HepG2 (cell line): ENCODE measurements at regions not wholly inside any gene's neighbourhood (a gene's known extent, or its start where the extent isn't known, plus 50 kb on each side); places are given as distances from the start of the nearest gene placed in this dataset.
A peak's percentile ranks its signal among the peaks of the same experiment; 100 is the strongest.

ENCODE experiments used
- ATAC-seq: fragments of 200-7000 bp; cut with Tn5 transposase; 3 replicates; pipeline ENCODE4 v1.9.1; 2020; ENCODE audit warnings: mild to moderate bottlenecking, moderate library complexity
- BruUV-seq: library from RNA; stranded (reverse); fragments of 400-500 nt; replicated peaks from 2 replicates; lab custom pipeline; 2021; lab: Mats Ljungman, UMichigan
- CTCF ChIA-PET: fragments of 300-600 bp; formaldehyde crosslinking; extraction: SDS; loops from one replicate; lab custom pipeline; 2021; ENCODE audit warnings: low total read pairs, inconsistent platforms, low intra/inter-chr PET ratio; lab: Yijun Ruan, JAX
- POLR2A ChIA-PET: fragments of 350-600 bp; sonication (Branson Sonifier 250); formaldehyde crosslinking; loops from one replicate; lab custom pipeline; 2020; ENCODE audit warnings: antibody characterized with exemption, inconsistent platforms; lab: Yijun Ruan, JAX
- DNase-seq: peaks from one replicate; pipeline ENCODE4 v3.0.0-alpha.2; 2015; ENCODE audit warnings: low spot score
- FAIRE-seq: peaks from 3 replicates; lab custom pipeline; 2011; peaks lifted over from hg19 to GRCh38; lab: Jason Lieb, UNC
- H2AFZ ChIP-seq: one replicate; pipeline ENCODE4 v1.6.1; 2011; ENCODE audit warnings: low read length, inconsistent platforms
- H3K27ac ChIP-seq: fragments of 300-600 bp; 3 replicates; pipeline ENCODE4 v1.8.0; 2011; ENCODE audit warnings: mixed run types, mild to moderate bottlenecking, mixed read lengths, low read length, inconsistent platforms; ENCODE audit not compliant: insufficient read depth; ENCODE audit errors: extremely low read length
- H3K27me3 ChIP-seq, 2 experiments: fragments of 200-600 bp in 1 of 2; 2 replicates in 1 of 2; 3 replicates in 1 of 2; pipeline versions ENCODE4 v1.6.0 to v1.8.0; 2011; ENCODE audit warnings: low read length in 2 of 2, mild to moderate bottlenecking in 2 of 2, moderate library complexity in 2 of 2, inconsistent platforms in 1 of 2; ENCODE audit not compliant: insufficient read depth in 2 of 2, control insufficient read depth in 1 of 2
- H3K36me3 ChIP-seq, 2 experiments: fragments of 200-600 bp in 1 of 2; replicated peaks in 1 of 2; 2 replicates in 1 of 2; 3 replicates in 1 of 2; pipeline versions ENCODE4 v1.5.1 to v1.8.0; 2011; ENCODE audit warnings: low read length in 2 of 2, inconsistent platforms in 1 of 2; ENCODE audit not compliant: insufficient read depth in 2 of 2, control insufficient read depth in 1 of 2
- H3K4me1 ChIP-seq: 2 replicates; pipeline ENCODE4 v1.5.1; 2012; ENCODE audit warnings: low read length, inconsistent platforms; ENCODE audit not compliant: insufficient read depth
- H3K4me2 ChIP-seq: 2 replicates; pipeline ENCODE4 v1.6.0; 2011; ENCODE audit warnings: low read depth, low read length, inconsistent platforms
- H3K4me3 ChIP-seq, 3 experiments: fragments of 200-600 bp in 1 of 3; sonication (generic), shearing (Covaris generic) in 1 of 3; replicated peaks in 1 of 3; 2 replicates each; pipeline ENCODE4 v1.5.1; 2011 to 2016; ENCODE audit warnings: low read length in 3 of 3, inconsistent platforms in 2 of 3, low read depth in 2 of 3, mild to moderate bottlenecking in 2 of 3, control low read depth in 1 of 3, mixed read lengths in 1 of 3; ENCODE audit not compliant: insufficient read depth in 1 of 3
- H3K79me2 ChIP-seq: one replicate; pipeline ENCODE4 v1.6.1; 2011; ENCODE audit warnings: low read length, inconsistent platforms; ENCODE audit not compliant: insufficient read depth
- H3K9ac ChIP-seq: 2 replicates; pipeline ENCODE4 v1.6.0; 2011; ENCODE audit warnings: mild to moderate bottlenecking, low read depth, low read length, inconsistent platforms; ENCODE audit not compliant: insufficient read depth
- H3K9me3 ChIP-seq: 2 replicates; pipeline ENCODE4 v1.5.1; 2012; ENCODE audit warnings: mild to moderate bottlenecking, low read length
- H4K20me1 ChIP-seq: 2 replicates; pipeline ENCODE4 v1.6.0; 2011; ENCODE audit warnings: inconsistent platforms, mild to moderate bottlenecking, low read length, moderate library complexity; ENCODE audit not compliant: insufficient read depth
- ATF7 ChIP-seq, 2 experiments: fragments of 450-650 bp in 1 of 2; sonication (generic) in 1 of 2; formaldehyde crosslinking in 1 of 2; IDR thresholded peaks; 2 replicates each; pipeline versions ENCODE4 v1.4.0 to v1.6.1; 2016 to 2020; ENCODE audit warnings: antibody characterized with exemption in 1 of 2, mild to moderate bottlenecking in 1 of 2, missing genetic modification reagents in 1 of 2
- CREB1 ChIP-seq, 2 experiments: fragments of 450-650 bp in 1 of 2; IDR thresholded peaks; 2 replicates each; pipeline ENCODE4 v1.6.1; 2016 to 2017; ENCODE audit warnings: control low read depth in 1 of 2, mild to moderate bottlenecking in 1 of 2, missing compliant biosample characterization in 1 of 2, missing genetic modification characterization in 1 of 2
- CSRNP2 ChIP-seq: sonication (generic); formaldehyde crosslinking; conservative IDR thresholded peaks from 2 replicates; pipeline ENCODE4 v1.8.0; 2022; ENCODE audit warnings: low read depth, missing genetic modification reagents
- ELF1 ChIP-seq: sonication (generic); formaldehyde crosslinking; IDR thresholded peaks from 2 replicates; pipeline ENCODE4 v1.4.0; 2020; ENCODE audit warnings: missing genetic modification reagents
- KDM6A ChIP-seq: IDR thresholded peaks from 2 replicates; pipeline ENCODE4 v1.6.1; 2016; ENCODE audit warnings: low read depth
- MBNL3 ChIP-seq: fragments of 250-450 bp; sonication (Bioruptor Pico); conservative IDR thresholded peaks from 2 replicates; pipeline ENCODE4 v1.8.0; 2022; ENCODE audit warnings: mild to moderate bottlenecking, inconsistent platforms
- NONO ChIP-seq, 2 experiments: fragments of 450-650 bp in 1 of 2; sonication (generic) in 1 of 2; formaldehyde crosslinking in 1 of 2; IDR thresholded peaks in 1 of 2; conservative IDR thresholded peaks in 1 of 2; 2 replicates each; pipeline versions ENCODE4 v1.6.1 to v1.8.0; 2017 to 2022; ENCODE audit warnings: mild to moderate bottlenecking in 1 of 2, missing genetic modification reagents in 1 of 2, moderate library complexity in 1 of 2
- TERF1 ChIP-seq: sonication (generic); formaldehyde crosslinking; IDR thresholded peaks from 2 replicates; pipeline ENCODE4 v1.8.0; 2022; ENCODE audit warnings: mild to moderate bottlenecking, missing genetic modification reagents, moderate library complexity
- ZNF674 ChIP-seq: sonication (generic); formaldehyde crosslinking; IDR thresholded peaks from 2 replicates; pipeline ENCODE4 v1.5.0; 2020; ENCODE audit warnings: low read depth, mild to moderate bottlenecking, missing genetic modification reagents
- WGBS: methylation state at CpG from one replicate; pipeline ENCODE4 v1.1.6; 2017; ENCODE audit warnings: low lambda C conversion rate; 5-methylcytosine and 5-hydroxymethylcytosine counted together
- in situ Hi-C: cut with HindIII; loops from 2 replicates; pipeline ENCODE4 v1.10.0; 2017; ENCODE audit warnings: low pct_unique_long_range_greater_than_20kb; ENCODE audit not compliant: extremely low pct_ligation_motif_present
- intact Hi-C: fragments of 100-400 bp; cut with micrococcal nuclease; formaldehyde crosslinking; loops from one replicate; pipeline ENCODE4 v1.10.0; 2022; ENCODE audit not compliant: unreplicated experiment
- TF ChIP-seq, protein P1 (sequence below): sonication (generic); formaldehyde crosslinking; IDR thresholded peaks from 2 replicates; pipeline ENCODE4 v1.8.1; 2023; ENCODE audit warnings: missing genetic modification reagents, inconsistent platforms, borderline replicate concordance
- TF ChIP-seq, protein P2 (sequence below): fragments of 450-650 bp; IDR thresholded peaks from 2 replicates; pipeline ENCODE4 v1.6.1; 2016

- in situ Hi-C loops: no loop called here
- ATAC-seq (no peak), DNase-seq (no peak), FAIRE-seq (no peak)
- Histone ChIP-seq H3K36me3 (no peaks in the 10 kb centered on the region), H3K9ac (no peak overlapping the region), H3K4me2 (no peak overlapping the region), H2AFZ (no peak overlapping the region), H3K79me2 (no peaks in the 10 kb centered on the region), H3K4me1 (no peaks in the 10 kb centered on the region), H3K27ac (no peak overlapping the region), H4K20me1 (no peaks in the 10 kb centered on the region), H3K9me3 (no peaks in the 10 kb centered on the region), H3K27me3 (peaks cover 0 to 2% of the 10 kb centered on the region in 2 experiments; a peak in 1 of 5 replicates), H3K4me3 (no peak overlapping the region)
- ChIA-PET CTCF (no interaction called here), POLR2A (no interaction called here)
- 0% methylated on average over 4 of the region's 4 CpGs for WGBS
- BruUV-seq: no TSS peak
- intact Hi-C loops: no loop called here
- TF ChIP-seq CREB1 (IDR thresholded peaks at IDR 0.05): peak; percentile 87
- no peak for TF ChIP-seq CREB1 (CRISPR knock-in tag; IDR thresholded peaks at IDR 0.05)
- TF ChIP-seq ATF7 (IDR thresholded peaks at IDR 0.05): peak; percentile 92
- no peak for TF ChIP-seq ATF7 (CRISPR knock-in tag; IDR thresholded peaks at IDR 0.05)
- TF ChIP-seq, protein P1, sequence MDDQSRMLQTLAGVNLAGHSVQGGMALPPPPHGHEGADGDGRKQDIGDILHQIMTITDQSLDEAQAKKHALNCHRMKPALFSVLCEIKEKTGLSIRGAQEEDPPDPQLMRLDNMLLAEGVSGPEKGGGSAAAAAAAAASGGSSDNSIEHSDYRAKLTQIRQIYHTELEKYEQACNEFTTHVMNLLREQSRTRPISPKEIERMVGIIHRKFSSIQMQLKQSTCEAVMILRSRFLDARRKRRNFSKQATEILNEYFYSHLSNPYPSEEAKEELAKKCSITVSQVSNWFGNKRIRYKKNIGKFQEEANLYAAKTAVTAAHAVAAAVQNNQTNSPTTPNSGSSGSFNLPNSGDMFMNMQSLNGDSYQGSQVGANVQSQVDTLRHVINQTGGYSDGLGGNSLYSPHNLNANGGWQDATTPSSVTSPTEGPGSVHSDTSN (CRISPR knock-in tag): no peak
Measured at GRCh38 chr3:24834442-24834841, 339.8 kb upstream of the THRB start.

GRCh38 chr3:24835510-24835909, 340.9 kb upstream of the THRB start:
- no peak for TF ChIP-seq CSRNP2 (CRISPR knock-in tag)
- TF ChIP-seq, protein P2, sequence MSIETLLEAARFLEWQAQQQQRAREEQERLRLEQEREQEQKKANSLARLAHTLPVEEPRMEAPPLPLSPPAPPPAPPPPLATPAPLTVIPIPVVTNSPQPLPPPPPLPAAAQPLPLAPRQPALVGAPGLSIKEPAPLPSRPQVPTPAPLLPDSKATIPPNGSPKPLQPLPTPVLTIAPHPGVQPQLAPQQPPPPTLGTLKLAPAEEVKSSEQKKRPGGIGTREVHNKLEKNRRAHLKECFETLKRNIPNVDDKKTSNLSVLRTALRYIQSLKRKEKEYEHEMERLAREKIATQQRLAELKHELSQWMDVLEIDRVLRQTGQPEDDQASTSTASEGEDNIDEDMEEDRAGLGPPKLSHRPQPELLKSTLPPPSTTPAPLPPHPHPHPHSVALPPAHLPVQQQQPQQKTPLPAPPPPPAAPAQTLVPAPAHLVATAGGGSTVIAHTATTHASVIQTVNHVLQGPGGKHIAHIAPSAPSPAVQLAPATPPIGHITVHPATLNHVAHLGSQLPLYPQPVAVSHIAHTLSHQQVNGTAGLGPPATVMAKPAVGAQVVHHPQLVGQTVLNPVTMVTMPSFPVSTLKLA: no peak
- no peak for TF ChIP-seq ZNF674 (CRISPR knock-in tag)
- TF ChIP-seq NONO (IDR thresholded peaks at IDR 0.05): no peak
- no peak for TF ChIP-seq NONO (CRISPR knock-in tag; conservative IDR thresholded peaks at IDR 0.05)
- no peak for TF ChIP-seq TERF1 (CRISPR knock-in tag)
- no peak for TF ChIP-seq ELF1 (CRISPR knock-in tag)
- TF ChIP-seq KDM6A (CRISPR knock-in tag): no peak
- no peak for TF ChIP-seq MBNL3 (CRISPR knock-in tag)
- in situ Hi-C loops (no loop called here), intact Hi-C loops (no loop called here)
- Histone ChIP-seq H3K9me3 (no peaks in the 10 kb centered on the region), H4K20me1 (no peaks in the 10 kb centered on the region), H3K4me2 (no peak overlapping the region), H2AFZ (no peak overlapping the region), H3K27ac (no peak overlapping the region), H3K79me2 (no peaks in the 10 kb centered on the region), H3K4me3 (no peak overlapping the region), H3K27me3 (no peaks in the 10 kb centered on the region), H3K36me3 (no peaks in the 10 kb centered on the region), H3K4me1 (no peaks in the 10 kb centered on the region), H3K9ac (no peak overlapping the region)
- no TSS peak for BruUV-seq
- DNase-seq (no peak), FAIRE-seq (no peak), ATAC-seq (no peak)
- CTCF ChIA-PET: no interaction called here
- POLR2A ChIA-PET: no interaction called here
- WGBS: 29% methylated on average over 3 of the region's 4 CpGs
